SW480 (cell line): ENCODE measurements at regions not wholly inside any gene's neighbourhood (a gene's known extent, or its start where the extent isn't known, plus 50 kb on each side); places are given as distances from the start of the nearest gene placed in this dataset.
"Not testable (repeated sequence)": the region's sequence is repeated elsewhere in the genome, so short reads cannot be mapped to it uniquely, and the experiment has no call there.

ENCODE experiments used
- DNase-seq: peaks from one replicate; pipeline ENCODE4 v3.0.0-alpha.2; 2016; ENCODE audit warnings: low spot score

- DNase-seq = not testable (repeated sequence)
Observed at GRCh38 chr21:16224756-16225155, 495.0 kb downstream of the USP25 start.

GRCh38 chr21:16239659-16240265 lies 510.0 kb downstream of the USP25 start:
- no peak for DNase-seq

- no peak for DNase-seq
Observed at GRCh38 chr21:16241016-16241415, 511.2 kb downstream of the USP25 start.

- no peak for DNase-seq
Observed at GRCh38 chr21:16241479-16241963, 511.7 kb downstream of the USP25 start.

- DNase-seq = no peak
Observed at GRCh38 chr21:16243396-16243795, 513.6 kb downstream of the USP25 start.

DNA sequence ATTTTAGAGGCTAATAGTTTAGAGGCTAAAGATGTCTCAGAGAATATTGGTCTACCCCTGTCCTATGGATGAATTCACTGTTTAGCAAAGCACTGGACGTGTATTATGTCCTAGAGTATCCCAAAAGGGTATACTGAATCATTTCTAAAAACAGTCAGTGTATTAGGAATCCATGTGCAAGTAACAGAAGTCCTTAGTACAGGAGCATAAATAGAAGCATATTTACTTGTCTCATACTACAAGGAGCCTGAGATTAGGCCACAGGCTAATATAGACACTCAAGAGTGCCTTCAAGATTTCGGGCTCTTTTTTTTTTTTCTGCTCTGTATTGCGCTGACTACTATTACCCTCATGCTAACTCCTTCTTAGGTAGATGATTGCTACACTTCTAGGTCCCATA lies 518.9 kb downstream of the USP25 start:
- DNase-seq = no peak

- no peak for DNase-seq
Observed at GRCh38 chr21:16250273-16250672, 520.5 kb downstream of the USP25 start.

DNA sequence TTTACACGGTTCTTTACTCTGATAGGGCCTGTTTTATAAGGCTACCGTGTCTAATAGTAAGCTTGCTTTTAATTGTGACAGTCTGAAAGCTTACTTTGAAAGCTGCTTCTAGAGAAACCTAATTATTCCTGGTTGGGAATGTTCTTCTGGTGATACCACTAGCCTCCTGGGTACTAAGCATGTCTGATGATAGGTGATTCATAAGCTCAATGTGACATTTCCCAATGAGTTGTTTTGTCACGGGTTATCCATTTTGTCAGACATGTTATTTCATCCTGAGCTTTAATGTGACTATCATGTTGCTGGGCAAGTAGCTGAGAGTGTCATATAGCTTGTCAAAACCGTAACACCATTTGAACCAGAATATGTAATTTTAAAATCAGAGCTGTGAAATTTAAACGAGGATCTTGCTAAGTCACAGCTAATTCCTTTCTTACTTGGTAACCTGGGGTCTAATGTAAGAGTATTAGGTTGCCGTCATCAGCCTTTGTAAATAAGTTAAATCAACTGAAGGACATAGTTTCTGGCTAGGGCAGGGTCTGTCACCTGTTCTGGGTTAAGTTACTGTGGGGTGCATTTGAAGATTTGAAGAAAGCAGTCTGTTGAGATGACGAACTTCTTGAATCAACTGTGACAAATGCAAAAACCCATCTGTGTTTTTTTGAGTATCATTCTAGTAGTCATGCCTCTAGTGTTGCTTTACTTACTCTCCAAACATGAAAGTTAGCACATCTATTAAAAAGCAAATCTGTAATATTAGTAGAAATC lies 529.2 kb downstream of the USP25 start:
- DNase-seq = no peak

- DNase-seq = no peak
Observed at GRCh38 chr21:16262091-16262490, 532.3 kb downstream of the USP25 start.

DNA sequence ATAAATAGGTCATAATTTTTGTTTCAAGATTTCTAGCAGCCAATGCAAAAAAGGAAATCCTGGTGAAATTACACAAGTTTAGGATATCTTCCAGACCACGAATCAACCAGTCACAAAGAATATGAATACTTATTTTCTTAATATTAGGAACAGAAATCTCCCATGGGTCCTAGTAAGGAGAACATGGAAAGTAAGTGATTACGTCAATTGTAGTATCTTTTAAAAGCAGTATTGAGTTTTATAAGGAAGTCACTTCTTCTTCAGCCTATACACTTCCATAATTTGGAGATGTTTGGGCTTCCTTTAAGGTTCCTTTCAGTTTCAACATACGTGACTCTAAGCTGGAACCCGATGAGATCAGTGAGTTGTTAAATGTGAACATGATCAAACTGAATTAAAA lies 534.5 kb downstream of the USP25 start:
- no peak for DNase-seq

GRCh38 chr21:16269476-16269875 lies 539.7 kb downstream of the USP25 start:
- DNase-seq = no peak

- no peak for DNase-seq
Observed at GRCh38 chr21:16279731-16280581, 550.2 kb downstream of the USP25 start.

DNA sequence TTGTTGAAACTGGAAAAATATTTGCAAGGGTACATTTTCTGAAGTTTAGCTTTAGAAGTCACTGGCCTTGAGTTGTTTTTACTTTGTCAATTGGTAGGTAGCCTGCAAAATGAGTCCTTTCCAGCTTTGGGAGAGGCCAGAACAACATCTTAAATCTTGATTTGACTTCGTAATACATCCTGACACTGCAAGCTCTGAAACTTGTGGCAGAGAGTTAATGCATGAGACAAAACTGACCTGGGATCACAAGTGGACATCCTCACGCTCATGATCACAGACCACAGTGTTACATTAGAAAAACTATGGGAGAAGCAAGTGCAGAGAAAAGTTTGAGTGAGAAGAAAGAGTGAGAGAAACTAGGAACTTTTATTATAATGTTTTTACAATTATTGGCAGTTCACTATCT lies 550.9 kb downstream of the USP25 start:
- DNase-seq = no peak

- DNase-seq = no peak
Observed at GRCh38 chr21:16283516-16283915, 553.7 kb downstream of the USP25 start.

DNA sequence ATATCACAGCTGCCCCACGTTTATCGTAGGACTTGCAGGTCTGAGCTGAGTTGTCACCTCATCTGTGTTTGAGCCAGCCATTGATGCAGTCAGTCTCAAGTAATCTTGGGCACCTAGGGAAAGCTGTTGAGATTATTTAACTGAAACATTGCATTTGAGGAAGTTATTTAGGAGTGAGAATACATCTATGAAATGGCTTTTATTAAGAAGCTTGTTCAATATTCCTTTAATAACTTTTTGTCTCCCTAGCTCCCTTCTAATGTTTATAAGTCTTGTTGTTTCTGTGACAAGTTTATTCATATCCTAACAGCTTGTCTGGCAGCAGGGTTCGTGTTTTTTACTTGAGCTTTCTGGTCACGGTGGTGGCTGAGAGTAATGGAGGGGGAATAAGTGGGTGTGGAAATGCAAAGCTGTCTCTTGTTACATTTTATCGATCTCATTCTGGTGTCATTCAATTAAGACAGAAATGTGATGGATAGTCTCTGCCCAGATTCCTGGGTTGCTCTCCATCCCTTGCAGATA lies 555.9 kb downstream of the USP25 start:
- no peak for DNase-seq

DNA sequence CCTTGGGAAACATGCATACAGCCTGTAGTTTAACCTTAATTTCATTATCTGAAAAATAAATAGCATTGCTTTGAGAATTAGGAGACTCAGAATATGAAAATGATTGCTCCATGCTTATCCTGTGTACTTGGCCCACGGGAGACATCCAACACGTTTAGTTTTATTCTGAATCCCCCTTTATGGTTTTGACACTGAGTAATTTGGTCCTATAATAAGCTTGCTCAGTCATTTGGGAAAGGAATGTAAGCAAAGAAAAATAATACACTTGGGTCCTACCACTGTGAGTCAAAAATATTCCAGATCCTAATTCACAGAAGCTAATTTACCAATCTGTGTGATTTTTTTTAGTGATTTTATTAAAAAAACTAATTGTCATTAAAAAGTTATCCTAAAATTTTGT lies 557.3 kb downstream of the USP25 start:
- DNase-seq = no peak

DNA sequence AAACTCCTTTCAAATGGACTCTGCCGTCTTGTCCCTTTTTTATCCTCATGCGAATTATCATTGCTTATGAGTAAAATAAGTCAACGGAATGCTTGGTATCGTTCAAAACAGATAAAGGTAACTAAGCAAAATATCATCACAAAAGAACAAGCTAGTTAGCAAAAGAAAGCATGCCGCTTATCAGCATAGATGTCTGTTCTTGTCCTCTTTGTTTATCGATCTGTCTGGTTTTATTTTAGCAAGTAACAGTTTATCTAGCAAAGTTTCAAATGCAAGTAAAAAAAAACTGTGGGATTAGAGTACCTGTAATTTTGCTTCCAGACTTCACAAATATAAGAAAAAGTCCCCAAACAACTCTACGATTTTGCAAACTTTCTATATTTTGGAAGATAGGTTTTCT lies 561.5 kb downstream of the USP25 start:
- DNase-seq = no peak

DNA sequence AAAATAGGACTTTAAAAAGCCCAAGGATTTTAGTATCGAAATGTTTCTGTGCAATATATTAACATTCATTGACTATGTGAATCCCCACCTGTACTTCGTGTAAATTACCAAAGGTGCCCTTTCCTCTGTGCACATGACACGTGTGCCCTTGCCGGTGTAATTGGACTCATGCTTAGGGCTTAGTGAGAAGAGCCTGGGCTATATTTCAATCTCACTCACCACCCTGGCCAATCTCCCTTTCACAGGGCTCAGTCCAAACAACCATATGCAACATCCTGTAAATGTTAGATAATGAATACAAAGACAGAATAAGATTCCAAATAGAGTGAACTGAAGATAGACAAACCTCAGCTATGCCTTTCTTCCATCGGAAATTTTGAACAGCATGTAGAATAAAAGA lies 564.3 kb downstream of the USP25 start:
- no peak for DNase-seq

DNA sequence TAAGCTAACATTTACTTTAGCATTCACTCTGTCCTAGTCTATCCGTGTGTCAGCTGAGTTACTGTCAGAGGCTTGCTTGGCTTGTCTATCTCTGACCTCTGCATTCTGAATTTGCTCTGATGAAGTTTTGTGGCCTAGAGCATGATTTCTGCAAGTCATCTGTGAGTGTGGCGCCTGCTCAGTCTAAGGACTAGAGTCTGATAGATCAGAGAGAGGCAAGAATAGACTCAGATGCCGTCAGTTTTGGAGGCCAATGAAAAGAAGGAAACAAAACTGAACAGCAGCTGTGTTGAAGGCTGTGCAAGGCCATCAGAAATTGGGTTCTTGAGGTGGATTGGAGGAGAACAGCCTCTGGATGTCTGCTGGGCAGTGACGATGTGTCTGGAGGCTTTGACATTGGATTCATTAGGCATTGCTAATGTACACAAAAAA lies 573.1 kb downstream of the USP25 start:
- DNase-seq = no peak

GRCh38 chr21:16304174-16305095 lies 574.7 kb downstream of the USP25 start:
- DNase-seq = no peak

DNA sequence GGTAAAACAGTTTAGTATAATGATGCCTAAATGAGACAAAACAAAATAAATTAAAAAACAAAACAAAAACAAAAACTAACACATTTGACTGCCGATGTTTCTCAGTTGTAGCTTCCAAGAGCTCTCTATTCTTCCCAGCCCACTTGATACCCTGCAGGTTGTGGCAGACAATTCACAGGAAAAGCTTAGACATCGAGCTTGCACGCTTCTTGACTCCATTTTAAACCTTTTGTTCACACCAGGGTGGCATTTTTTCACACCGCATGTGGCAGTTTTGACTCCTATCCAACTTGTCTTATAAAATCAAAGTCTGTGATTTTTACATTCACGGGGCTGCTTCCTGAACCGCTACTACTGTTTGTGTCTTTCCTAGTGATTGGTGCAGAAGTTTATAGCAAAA lies 575.9 kb downstream of the USP25 start:
- DNase-seq = no peak
